Keratinocyte (primary cell): ENCODE measurements at regions not wholly inside any gene's neighbourhood (a gene's known extent, or its start where the extent isn't known, plus 50 kb on each side); places are given as distances from the start of the nearest gene placed in this dataset.
"Not testable (repeated sequence)": the region's sequence is repeated elsewhere in the genome, so short reads cannot be mapped to it uniquely, and the experiment has no call there.

Experiments used
- CTCF ChIP-seq, 3 experiments: IDR thresholded peaks in 1 of 3; conservative IDR thresholded peaks in 1 of 3; optimal IDR thresholded peaks in 1 of 3; 2 replicates in 2 of 3; 3 replicates in 1 of 3; pipeline versions ENCODE3 to v1.5.1; 2011; ENCODE audit warnings: low read length in 3 of 3, mild to moderate bottlenecking in 3 of 3, moderate library complexity in 2 of 3, control low read depth in 1 of 3, inconsistent platforms in 1 of 3; ENCODE audit not compliant: insufficient read depth in 2 of 3; ENCODE audit errors: extremely low read depth in 1 of 3
- EZH2 ChIP-seq: IDR thresholded peaks from one replicate; pipeline ENCODE4 v1.6.1; 2012; ENCODE audit warnings: inconsistent platforms, mild to moderate bottlenecking, low read length, moderate library complexity

- TF ChIP-seq CTCF (optimal IDR thresholded peaks at IDR 0.05 in 1 of 3, IDR thresholded peaks at IDR 0.05 in 1 of 3, conservative IDR thresholded peaks at IDR 0.05 in 1 of 3; ENCODE audit: extremely low read depth in 1 of 3, insufficient read depth in 2 of 3, low read length in 3 of 3); EZH2: not testable (repeated sequence)
Observed at GRCh38 chr6:169856442-169857342, 105.3 kb downstream of the ERMARD start.
